ENCODE measurements at regions not wholly inside any gene's neighbourhood (a gene's known extent, or its start where the extent isn't known, plus 50 kb on each side); places are given as distances from the start of the nearest gene placed in this dataset.

- no peak for TF ChIP-seq CTCF (IDR thresholded peaks at IDR 0.05)
- Histone ChIP-seq H3K27ac (no peak overlapping the region), H3K4me3 (no peak overlapping the region), H3K36me3 (no peaks in the 10 kb centered on the region), H3K27me3 (no peaks in the 10 kb centered on the region), H3K4me1 (peaks cover 0 to 2% of the 10 kb centered on the region in 2 donors), H3K9me3 (no peaks in the 10 kb centered on the region)
- DNase-seq (ENCODE audit: low spot score in 2 of 2) = no peak
- intact Hi-C loops (cut with DNase I) = no loop called here
These were observed 53.5 kb upstream of the PPP1R12A start for GRCh38 chr12:79988368-79988767.

- TF ChIP-seq CTCF (IDR thresholded peaks at IDR 0.05) = no peak
These were observed 52.8 kb upstream of the PPP1R12A start for GRCh38 chr12:79987731-79988130.

More at GRCh38 chr12:79987731-79988130, 52.8 kb upstream of the PPP1R12A start:
- no peaks in the 10 kb centered on the region for H3K9me3 ChIP-seq
- DNase-seq (ENCODE audit: low spot score in 2 of 2) = no peak
- intact Hi-C loops (cut with DNase I) = no loop called here
- peaks cover 0 to 2% of the 10 kb centered on the region in 2 donors for H3K4me1 ChIP-seq
- no peak overlapping the region for H3K4me3 ChIP-seq
- H3K27me3 ChIP-seq = no peaks in the 10 kb centered on the region
- H3K36me3 ChIP-seq = no peaks in the 10 kb centered on the region
- H3K27ac ChIP-seq = no peak overlapping the region

Measured in ascending aorta (tissue), 2 donors.